GM18507 (cell line): ENCODE measurements at regions not wholly inside any gene's neighbourhood (a gene's known extent, or its start where the extent isn't known, plus 50 kb on each side); places are given as distances from the start of the nearest gene placed in this dataset.
"Not testable (repeated sequence)": the region's sequence is repeated elsewhere in the genome, so short reads cannot be mapped to it uniquely, and the experiment has no call there.

ENCODE experiments used
- DNase-seq: peaks from one replicate; pipeline ENCODE4 v3.0.0; 2011; ENCODE audit warnings: low read depth; ENCODE audit not compliant: insufficient read length; ENCODE audit errors: extremely low spot score
- FAIRE-seq: peaks from 2 replicates; lab custom pipeline; 2011; peaks lifted over from hg19 to GRCh38; lab: Jason Lieb, UNC

DNA sequence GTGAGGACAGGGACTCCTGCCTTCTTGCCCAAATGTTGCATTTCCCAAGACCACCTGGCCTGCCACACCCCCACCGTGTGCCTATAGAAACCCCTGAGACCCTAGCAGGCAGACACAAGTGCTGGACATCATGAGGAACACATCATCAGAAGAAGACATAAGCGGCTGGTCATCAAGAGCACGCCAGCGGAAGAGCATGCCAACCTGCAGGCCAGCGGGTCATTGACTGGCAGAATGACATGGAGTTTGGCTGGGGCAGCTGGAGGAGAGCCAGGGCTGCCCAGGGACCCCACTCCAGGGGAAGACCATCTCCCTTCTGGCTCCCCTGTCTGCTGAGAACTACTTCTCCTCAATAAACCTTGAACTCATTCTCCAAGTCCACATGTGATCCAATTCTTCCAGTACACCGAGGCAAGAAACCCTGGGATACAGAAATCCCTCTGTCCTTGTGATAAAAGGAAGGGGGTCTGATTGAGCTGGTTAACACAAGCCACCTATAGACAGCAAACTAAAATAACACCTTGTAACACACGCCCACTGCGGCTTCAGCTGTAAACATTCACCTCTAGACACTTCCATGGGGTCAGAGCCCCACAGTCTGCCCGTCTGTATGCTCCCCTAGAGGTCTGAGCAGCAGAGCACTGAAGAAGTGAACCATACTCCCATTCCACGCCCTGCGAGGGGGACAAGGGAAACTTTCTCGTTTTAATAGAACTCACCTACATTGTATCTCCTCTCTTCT, 164.8 kb upstream of the EMCN start:
- DNase-seq, result no peak
- no peak for FAIRE-seq

DNA sequence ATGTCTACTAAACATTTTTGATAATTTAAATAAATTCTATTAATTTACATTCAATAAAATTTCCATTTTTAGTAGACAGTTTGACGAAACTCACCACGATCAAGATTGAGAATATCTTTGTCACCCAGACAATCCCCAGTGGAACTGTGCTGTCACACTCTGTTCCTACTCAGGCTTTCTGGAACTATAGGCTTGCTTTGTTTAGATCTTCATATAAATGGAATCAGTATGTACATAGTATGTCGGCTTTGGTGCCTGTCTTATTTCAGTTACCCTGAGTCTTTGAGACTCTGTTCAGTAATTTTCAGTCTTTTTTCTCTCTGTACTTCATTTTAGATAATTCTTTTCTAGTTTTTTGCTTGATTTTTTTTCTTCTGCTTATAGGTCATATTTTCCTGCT, 163.5 kb upstream of the EMCN start:
- FAIRE-seq (no peak), DNase-seq (no peak)

DNA sequence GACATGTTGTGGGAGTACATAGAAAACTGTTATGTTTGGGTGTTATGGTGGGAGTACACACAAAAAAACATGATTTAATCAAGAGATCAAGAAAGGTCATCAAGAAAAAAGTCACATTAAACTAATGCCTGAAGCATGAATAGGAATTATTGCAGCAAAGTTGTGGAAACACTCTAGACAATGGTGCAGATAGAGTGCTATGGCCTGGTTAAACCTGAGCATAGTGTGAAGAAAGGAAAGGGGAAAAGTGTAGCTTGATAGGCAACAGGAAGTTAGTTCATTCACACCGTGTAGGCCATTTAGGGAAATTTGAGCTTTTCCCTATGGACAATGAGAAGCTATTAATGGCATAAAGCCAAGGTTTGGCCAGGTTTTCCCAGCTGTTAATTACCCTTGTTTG, 162.1 kb upstream of the EMCN start:
- DNase-seq, result no peak
- FAIRE-seq, result no peak

DNA sequence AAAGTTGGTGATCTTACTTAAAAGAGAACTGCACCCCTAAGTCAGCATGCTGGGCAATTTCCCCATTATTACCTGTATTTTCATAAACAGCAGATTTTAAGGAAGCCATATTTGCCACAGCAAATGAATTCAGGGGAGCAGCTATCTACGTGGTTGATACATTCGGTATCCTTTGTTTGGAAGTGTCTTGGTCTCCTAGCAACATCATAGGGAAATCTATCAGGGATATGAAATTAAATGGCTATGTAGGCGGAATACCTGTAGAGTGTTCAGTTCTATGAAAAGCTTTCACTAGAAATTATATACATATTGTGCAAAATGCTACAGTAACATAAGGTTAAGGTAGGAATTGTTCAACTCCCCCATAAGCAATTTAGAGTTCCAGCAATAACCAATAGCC, 157.2 kb upstream of the EMCN start:
- FAIRE-seq (no peak), DNase-seq (no peak)

DNA sequence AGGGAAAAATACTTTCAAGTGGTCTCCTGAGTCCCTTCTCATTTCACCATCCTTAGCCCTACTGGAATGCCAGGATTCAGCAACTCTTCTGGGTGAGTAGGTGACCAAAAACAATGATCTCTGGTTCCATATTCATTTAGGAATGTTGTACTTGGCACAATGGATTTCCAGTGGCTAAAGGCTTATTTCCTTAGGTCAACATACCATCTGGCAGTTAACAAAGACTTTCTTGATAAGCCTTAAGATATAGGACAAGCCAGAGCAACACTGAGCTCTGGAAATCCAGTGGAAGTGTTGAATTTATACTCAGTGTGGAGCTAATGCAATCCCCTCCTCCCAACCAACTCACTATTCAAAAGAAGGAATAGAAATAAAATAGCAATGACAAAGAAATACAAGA, 139.4 kb upstream of the EMCN start:
- no peak for FAIRE-seq
- DNase-seq, result no peak

DNA sequence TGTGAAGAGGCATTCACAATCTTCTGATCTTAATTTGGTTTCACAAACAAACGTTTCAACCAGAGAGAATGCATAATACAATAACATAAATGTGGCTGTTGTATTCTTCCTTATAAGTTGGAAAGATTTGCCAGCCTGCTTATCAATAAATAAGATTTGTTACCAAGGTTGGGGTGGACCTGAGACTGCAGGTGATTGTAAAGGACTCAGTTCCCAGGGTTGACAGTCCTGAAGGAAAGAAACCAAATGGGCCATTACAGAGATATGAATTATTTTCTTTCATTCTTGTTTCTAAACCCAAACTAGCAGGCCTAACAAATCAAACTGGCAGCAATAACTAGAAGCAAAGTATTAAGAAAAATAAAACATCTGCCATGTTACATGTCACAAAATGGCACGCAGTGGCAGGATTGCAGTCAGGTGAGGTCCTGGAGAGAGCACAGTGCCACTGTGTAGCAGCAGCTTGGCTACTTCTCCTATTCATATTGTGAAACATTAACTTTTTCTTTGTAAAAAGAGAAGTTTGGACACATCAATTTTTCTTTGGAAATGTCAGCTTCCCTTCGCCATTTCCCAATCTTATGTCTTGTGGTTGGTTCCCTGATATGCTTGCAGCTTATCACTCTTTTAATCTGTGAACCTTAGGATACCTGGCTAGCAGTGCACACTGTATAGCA, 133.8 kb upstream of the EMCN start:
- no peak for DNase-seq

DNA sequence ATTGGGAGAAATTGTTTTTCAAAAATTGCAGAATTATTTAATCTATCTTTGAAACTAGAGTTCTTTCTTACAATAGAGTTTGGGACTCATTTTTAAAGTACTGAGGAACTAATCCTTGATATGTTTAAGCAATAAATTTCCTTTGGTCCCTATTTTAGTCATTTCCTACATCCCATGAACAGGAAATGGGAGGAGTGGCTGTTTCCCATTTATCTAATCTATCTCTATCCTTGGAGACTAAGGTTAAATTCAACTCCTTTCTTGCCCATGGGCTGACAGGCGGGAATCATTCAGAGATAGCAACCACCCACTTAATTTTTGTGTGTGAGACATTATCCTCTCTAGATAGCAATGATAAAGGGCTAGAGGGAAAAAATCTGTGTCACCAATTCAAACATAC, 131.6 kb upstream of the EMCN start:
- DNase-seq, result no peak
- no peak for FAIRE-seq

More for the DNA sequence above, 133.8 kb upstream of the EMCN start:
- FAIRE-seq, result no peak

DNA sequence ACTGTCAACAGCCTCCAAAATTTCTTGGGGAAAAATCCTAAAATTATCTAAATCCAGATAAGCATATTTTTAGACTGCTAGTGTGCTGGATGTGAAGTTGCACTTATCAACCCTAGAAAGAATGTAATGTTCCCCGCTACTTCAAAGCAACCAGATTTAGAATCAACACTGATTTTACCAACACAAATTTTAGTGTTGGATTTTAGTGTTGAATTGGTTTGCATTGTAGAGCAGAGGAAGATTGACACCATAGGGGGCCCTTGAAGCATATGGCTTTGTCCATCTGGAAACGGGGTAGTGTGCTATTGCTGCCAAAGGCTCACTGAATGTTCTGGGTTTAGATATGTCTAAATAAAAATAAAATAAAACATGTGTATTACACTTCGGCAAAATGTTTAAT, 126.3 kb upstream of the EMCN start:
- FAIRE-seq, result no peak

DNA sequence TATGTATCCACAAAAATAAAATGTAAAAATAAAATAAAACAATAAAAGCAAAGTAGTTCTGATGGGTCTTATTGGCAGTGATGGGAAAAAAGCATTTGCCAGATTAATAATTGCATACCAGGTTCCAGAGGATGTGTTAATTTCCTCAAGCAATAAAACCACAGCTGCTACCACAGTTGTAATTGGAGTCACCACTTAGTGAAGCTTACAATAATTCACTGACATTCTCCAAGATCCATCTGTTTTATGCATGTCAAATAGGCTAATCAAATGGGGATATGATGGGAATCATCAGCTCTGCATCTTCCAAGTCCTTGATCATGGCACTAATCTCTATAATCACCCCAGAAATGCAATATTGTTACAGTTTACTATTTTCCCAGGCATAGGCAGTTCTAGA, 123.5 kb upstream of the EMCN start:
- no peak for FAIRE-seq
- DNase-seq, result no peak

More for the DNA sequence above, 126.3 kb upstream of the EMCN start:
- no peak for DNase-seq

DNA sequence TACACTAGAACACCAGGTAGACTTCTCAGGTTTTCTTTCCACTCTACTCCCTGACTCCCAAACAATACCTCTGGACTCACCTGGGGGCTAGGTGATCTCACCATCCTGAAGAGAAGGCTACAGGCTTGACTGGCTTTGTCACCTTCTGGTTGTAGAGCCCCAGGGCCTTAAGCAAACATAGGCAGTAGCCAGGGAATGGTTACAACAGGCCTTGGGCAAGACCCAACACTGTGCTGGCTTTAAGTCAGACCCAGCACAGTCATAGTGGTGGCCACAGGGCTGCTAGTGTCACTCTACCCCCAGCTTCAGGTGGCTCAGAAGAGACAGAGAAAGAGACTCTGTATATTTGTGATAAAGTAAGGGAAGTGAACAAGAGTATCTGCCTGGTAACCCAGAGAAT, 118.1 kb upstream of the EMCN start:
- DNase-seq, result no peak
- FAIRE-seq, result no peak

DNA sequence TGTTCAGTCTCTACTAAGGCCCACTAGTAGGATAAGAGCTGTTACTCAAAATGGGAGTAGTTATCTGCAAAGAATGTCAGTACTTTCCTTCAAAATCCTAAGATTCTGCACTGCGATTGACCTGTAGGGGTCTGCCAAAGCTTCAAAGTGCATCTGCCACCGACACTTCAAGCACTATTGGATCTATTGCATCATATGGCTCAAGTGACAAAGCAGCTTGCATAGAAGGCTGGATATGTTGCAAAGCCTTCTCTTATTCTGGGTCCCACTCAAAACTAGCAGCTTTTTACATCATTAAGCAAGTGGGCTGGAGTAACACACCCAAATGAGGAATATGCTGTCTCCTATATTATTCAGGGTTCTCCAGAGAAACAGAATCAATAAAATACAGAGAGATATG, 115.4 kb upstream of the EMCN start:
- no peak for FAIRE-seq
- DNase-seq, result no peak

DNA sequence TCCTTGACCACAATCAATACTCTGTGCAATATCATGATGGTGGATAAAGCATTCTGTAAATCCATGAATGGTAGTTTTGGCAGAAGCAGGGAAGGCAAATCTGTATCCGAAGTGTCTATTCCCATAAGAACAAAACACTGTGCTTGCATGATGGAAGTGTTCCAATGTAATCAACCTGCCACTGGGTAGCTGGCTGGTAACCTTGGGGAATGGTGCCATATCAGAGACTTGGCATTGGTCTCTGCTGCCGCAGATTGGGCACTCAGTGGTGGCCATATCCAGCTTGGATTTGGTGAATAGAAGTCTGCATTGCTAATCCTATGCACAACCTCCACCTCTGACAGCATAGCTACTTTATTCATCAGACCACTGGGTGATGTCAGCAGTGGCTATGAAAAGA, 114.3 kb upstream of the EMCN start:
- FAIRE-seq (no peak), DNase-seq (no peak)

DNA sequence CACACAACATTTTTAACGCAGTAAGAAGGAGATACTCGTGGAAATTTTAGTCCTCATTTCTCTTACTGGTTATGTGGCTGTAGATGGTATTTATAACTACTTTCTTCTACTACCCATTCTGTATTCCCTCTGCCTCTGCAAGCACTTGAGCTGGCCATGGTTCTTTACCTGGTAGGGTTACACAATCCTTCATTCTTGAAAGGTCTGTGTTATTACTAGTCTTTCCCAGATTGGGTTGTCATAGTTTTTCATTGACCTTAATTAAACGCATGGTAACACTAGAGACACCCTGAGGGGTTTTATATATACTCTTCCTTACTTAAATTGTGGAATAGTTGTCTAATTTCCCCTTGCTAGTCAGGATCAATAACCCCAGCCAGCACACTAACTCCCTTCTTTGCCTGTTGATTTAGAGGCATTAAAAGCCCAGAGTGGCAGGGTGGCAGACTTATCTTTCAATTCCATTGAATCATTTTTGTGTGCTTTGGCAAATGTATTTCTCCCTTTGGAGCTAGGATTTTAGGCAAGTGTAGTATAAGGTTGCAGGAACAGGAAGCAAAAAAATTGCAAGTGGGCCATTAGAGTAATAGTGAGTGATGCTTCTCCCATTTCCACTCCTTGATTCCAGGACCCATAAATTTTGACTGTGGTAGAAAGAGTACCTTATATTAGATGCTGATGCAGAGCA, 113.6 kb upstream of the EMCN start:
- FAIRE-seq (no peak), DNase-seq (no peak)

DNA sequence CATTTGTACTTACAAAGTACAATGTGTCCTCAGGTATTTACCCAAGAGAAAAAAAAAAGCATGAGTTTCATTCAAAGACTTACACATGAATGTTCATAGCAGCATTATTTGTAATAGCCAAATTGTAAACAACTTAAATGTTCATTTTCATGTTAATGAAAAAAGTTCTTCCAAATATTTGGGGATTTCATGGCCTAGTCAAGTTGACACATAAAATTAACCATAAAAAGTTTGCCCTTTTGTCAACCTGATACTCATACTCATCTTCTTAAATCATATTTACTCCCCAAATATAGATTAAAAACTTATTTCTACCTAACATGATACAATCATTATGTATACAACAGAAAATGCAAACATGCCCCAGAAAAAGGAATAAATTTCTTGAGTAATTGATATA, 112.5 kb upstream of the EMCN start:
- DNase-seq (no peak), FAIRE-seq (no peak)

DNA sequence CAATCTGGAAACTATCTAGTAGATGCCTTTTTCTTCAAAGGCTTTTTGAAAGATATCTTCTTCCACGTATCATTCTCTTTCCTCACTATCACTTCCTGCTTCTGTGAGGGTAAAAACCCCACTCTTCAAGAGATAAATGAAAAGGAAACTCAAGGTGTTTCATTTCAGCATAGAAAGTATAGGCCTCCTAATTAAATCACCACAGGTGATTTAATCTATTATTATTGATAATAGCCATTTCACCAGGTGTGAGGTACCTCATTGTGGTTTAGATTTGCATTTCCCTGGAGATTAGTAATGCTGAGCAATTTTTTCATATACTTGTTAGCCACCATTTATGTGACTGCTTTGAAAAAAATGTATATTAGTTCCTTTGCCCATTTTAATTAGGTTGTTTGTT, 92.0 kb upstream of the EMCN start:
- FAIRE-seq, result no peak
- DNase-seq, result no peak

DNA sequence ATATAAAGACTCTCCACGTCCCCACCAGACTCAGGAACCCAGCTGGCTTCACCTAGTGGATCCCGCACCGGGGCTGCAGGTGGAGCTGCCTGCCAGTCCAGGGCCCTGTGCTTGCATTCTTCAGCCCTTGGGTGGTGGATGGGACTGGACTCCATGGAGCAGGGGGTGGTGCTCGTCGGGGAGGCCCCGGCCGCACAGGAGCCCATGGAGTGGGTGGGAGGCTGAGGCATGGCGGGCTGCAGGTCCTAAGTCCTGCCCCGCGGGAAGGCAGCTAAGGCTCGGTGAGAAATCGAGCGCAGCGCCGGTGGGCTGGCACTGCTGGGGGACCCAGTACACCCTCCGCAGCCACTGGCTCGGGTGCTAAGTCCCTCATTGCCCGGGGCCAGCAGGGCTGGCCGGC, 90.8 kb upstream of the EMCN start:
- FAIRE-seq, DNase-seq: not testable (repeated sequence)

DNA sequence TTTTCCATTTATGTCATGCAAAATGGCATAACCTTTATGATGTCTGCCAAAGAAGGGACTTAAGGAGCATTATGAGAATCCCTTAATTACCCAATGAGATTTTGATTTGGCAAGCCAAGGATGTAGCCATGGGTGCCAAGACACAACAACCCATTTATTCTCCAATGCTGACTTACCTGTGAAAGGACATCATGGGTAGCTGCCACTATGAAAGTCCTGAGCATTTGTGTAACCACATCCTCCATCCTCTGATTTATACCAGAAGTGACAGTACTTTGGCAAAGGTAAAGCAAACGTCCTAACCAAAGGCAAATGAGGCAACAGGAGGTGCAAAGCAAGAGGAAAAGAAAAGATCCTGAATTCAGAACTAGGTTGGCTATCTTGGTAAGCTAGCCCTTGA, 87.3 kb upstream of the EMCN start:
- no peak for FAIRE-seq
- no peak for DNase-seq

DNA sequence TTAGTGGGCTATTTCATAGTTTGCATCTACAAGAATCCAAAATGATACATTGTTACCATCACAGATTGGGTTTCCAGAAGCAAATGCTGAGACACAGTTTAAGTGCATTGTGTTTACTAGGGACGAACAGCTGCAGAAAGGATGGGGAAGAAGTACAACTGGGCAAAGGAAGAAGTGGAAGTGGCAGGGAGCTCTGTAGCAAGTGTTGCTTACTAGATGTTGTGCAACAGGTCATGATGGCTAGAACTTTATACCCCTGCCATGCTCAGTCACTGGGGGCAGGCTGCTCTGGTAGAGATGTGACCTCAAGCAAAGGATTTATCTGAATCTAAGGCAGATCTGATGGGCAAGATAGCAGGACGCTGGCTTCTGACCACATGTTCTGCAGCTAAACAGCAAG, 76.1 kb upstream of the EMCN start:
- DNase-seq (no peak), FAIRE-seq (no peak)

DNA sequence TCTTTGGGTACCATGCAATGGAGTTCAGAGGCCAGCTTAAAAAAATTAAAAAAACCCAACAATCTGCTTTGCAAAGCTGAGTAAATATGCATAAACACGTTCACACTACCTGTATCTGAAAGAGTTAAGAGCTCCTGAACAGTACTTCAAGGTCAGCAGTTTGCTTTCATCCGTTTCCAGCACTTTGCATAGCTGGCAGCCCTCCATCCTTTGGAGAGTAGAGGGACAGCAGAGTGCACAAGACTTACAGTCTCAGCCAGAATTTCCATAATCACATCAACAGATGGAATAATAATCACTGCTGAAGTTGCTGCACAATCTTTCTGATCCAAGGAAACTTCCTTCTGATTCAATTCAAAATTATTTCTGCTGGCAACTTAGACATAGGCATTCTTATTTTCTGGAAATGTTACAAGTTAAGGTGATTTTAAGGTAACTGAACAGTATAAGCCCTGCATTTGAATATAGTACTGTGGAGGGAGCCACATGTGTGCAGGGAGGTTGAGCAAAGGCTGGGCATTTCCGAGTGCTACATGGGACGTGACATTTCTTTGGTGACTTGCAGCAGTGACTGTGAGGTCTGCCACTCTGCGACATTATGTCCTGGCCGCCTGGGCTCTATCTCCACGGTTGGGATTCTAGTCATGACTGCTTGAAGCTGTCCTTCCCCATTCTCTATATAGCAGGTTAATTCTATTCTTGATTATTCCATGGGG, 73.5 kb upstream of the EMCN start:
- no peak for FAIRE-seq
- DNase-seq, result no peak

DNA sequence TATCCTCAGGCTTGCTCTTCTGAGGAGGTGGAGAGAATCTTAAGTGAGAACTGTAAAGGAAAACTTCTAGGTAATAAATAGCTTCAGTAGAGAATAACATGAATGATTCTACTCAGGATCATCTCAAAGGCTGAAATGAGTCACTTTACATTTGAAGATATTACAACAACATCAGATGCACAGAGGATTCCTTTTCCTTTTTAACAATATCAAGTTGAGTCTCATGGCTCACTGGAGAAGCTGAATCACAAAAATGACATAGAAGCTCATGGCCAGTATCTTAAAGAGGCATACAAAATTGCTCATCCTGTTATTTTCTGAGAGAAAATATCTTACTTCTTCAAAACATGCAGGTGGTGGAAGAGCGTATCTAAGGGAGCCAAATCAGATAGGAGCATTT, 72.5 kb upstream of the EMCN start:
- FAIRE-seq (no peak), DNase-seq (no peak)
